Pancreas (tissue), 10 donors: ENCODE measurements at regions not wholly inside any gene's neighbourhood (a gene's known extent, or its start where the extent isn't known, plus 50 kb on each side); places are given as distances from the start of the nearest gene placed in this dataset.
A peak's percentile ranks its signal among the peaks of the same experiment; 100 is the strongest.

ENCODE experiments used
- ATAC-seq, 4 donors: fragments of 200-7000 bp; cut with Tn5 transposase; one replicate each; pipeline versions ENCODE4 v1.8.0 to v1.9.1; 2020; ENCODE audit warnings: mild to moderate bottlenecking in 4 of 4, moderate library complexity in 4 of 4
- DNase-seq, 6 donors: peaks; one replicate each; pipeline ENCODE4 v3.0.0-alpha.2; 2020
- FAIRE-seq: peaks from 2 replicates; lab custom pipeline; 2012; peaks lifted over from hg19 to GRCh38; lab: Jason Lieb, UNC
- H3K27ac ChIP-seq, 4 donors: fragments of 200-600 bp; sonication (generic); 1 replicate in 3 of 4; 2 replicates in 1 of 4; pipeline versions ENCODE4 v1.5.0 to v1.8.0; 2020
- H3K27me3 ChIP-seq, 4 donors: fragments of 200-600 bp; one replicate each; pipeline ENCODE4 v1.8.0; 2021
- H3K36me3 ChIP-seq, 3 donors: fragments of 200-600 bp; sonication (generic) in 1 of 3; one replicate each; pipeline versions ENCODE4 v1.5.0 to v1.8.0; 2020 to 2021
- H3K4me1 ChIP-seq, 3 donors: fragments of 200-600 bp; one replicate each; pipeline ENCODE4 v1.8.0; 2021
- H3K4me3 ChIP-seq, 4 donors: fragments of 200-600 bp; sonication (generic) in 2 of 4; one replicate each; pipeline versions ENCODE4 v1.5.0 to v1.8.0; 2020 to 2021
- H3K9me3 ChIP-seq, 4 donors: fragments of 200-600 bp; one replicate each; pipeline ENCODE4 v1.8.0; 2021
- WGBS, 2 donors: extraction: QIAGEN DNeasy Blood & Tissue Kit; methylation state at CpG; one replicate each; pipeline ENCODE4 v1.1.7; 2013; 5-methylcytosine and 5-hydroxymethylcytosine counted together
- intact Hi-C, 3 donors: fragments of 100-400 bp; cut with DNase I; formaldehyde crosslinking; loops; one replicate each; pipeline versions ENCODE4 v1.11.1 to v1.14.2; 2022
- TF ChIP-seq, protein P1 (sequence below), 4 donors: fragments of 200-600 bp; sonication (generic) in 3 of 4; IDR thresholded peaks; one replicate each; pipeline versions ENCODE4 v1.5.0 to v1.8.0; 2021; ENCODE audit warnings: antibody characterized with exemption in 4 of 4
- donor health status: healthy with polysubstance abuse.
- donor health status: DM: no; HTN: no; CAD: no; lungs with moderate emphysema.
- donor health status: DM: no; HTN: no; CAD: no.
- donor health status: control.
- donor health status: control.
- donor health status: Bipolar disorder and iron deficiency.
- donor health status: DM: yes; HTN: yes; CAD: no.
- donor health status: DM: no; HTN: no; CAD: no.
- donor health status: DM: no; HTN: no; CAD: no.
- donor health status: DM: yes; HTN: yes; CAD: no.

DNA sequence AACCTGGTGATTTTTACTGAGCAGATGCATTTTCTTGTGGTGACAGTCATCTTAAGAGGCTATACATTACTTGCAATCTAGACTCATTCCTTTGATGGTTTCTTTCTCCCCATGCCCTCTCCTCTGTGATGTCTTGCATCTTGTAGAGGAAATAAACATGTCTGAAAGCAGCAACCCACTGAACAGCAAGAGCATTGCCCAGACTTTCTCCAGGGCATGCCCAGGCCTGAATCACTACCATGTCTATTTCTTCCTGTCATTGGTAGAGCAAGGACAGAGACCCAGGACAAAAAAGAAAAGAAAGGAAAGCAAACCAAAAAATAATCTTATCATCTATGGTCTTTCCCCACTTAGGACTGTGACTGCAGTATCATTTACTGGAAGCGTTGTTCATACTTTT lies 326.1 kb downstream of the HNRNPD start:
- intact Hi-C loops = no loop called here
- Histone ChIP-seq H3K9me3 (no peaks in the 10 kb centered on the region), H3K36me3 (no peaks in the 10 kb centered on the region), H3K4me3 (no peak overlapping the region), H3K27me3 (no peaks in the 10 kb centered on the region), H3K27ac (no peak overlapping the region), H3K4me1 (peaks cover 0 to 6% (median 0%) of the 10 kb centered on the region in 3 donors)
- WGBS, 2 donors = 91 to 94% methylated on average over 1 of the region's 1 CpG
- DNase-seq (no peak), FAIRE-seq (no peak), ATAC-seq (no peak)
- TF ChIP-seq, protein P1, sequence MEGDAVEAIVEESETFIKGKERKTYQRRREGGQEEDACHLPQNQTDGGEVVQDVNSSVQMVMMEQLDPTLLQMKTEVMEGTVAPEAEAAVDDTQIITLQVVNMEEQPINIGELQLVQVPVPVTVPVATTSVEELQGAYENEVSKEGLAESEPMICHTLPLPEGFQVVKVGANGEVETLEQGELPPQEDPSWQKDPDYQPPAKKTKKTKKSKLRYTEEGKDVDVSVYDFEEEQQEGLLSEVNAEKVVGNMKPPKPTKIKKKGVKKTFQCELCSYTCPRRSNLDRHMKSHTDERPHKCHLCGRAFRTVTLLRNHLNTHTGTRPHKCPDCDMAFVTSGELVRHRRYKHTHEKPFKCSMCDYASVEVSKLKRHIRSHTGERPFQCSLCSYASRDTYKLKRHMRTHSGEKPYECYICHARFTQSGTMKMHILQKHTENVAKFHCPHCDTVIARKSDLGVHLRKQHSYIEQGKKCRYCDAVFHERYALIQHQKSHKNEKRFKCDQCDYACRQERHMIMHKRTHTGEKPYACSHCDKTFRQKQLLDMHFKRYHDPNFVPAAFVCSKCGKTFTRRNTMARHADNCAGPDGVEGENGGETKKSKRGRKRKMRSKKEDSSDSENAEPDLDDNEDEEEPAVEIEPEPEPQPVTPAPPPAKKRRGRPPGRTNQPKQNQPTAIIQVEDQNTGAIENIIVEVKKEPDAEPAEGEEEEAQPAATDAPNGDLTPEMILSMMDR (IDR thresholded peaks at IDR 0.05) = no peak

DNA sequence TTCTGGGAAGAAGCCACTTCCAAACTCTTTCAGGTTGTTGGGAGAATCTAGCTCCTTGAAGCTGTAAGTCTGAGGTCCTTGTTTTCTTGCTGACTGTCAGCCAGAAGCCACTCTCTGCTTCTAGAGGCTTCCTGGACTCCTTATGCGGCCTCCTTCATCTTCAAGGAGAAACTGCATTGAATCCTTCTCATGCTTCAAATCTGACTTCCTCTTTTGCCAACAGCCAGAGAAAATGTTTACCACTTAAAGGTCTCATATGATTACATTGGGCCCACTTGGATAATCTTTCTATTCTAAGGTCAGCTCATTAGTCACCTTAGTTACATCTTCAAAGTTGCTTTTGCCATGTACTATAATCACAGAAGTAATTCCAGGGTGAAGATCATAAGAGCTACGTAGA lies 327.0 kb downstream of the HNRNPD start:
- no peak for FAIRE-seq
- Histone ChIP-seq H3K27ac (no peak overlapping the region), H3K36me3 (no peaks in the 10 kb centered on the region), H3K9me3 (no peaks in the 10 kb centered on the region), H3K27me3 (no peaks in the 10 kb centered on the region), H3K4me3 (no peak overlapping the region), H3K4me1 (peaks cover 0 to 6% (median 0%) of the 10 kb centered on the region in 3 donors)
- TF ChIP-seq, protein P1 (IDR thresholded peaks at IDR 0.05) = no peak
- WGBS, 2 donors = 86 to 94% methylated on average over 2 of the region's 2 CpGs
- DNase-seq = no peak
- ATAC-seq = no peak
- intact Hi-C loops = no loop called here

DNA sequence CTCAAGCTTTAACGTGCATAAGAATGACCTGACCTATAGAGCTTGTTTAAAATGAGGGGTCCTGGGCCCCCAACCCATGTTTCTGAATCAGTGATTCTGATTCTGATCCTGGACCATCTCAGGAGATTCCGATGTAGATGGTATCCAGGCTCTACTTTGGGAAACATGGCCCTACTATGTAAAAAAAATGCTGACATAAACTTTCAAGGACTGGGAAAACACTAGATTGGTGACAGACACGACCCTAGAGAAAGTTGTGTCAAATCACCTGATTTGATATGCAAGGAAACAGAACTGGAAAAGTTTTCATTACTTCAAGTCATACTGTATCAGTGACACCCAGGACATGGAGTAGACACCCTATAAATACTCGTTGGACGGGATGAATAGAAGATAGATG lies 328.5 kb downstream of the HNRNPD start:
- Histone ChIP-seq H3K27ac (no peak overlapping the region), H3K27me3 (no peaks in the 10 kb centered on the region), H3K4me3 (no peak overlapping the region), H3K4me1 (peaks cover 0 to 6% (median 0%) of the 10 kb centered on the region in 3 donors), H3K36me3 (no peaks in the 10 kb centered on the region), H3K9me3 (no peaks in the 10 kb centered on the region)
- no peak for ATAC-seq
- WGBS, 2 donors = 50 to 60% methylated on average over 5 of the region's 5 CpGs
- FAIRE-seq = no peak
- intact Hi-C loops = no loop called here
- TF ChIP-seq, protein P1 (IDR thresholded peaks at IDR 0.05) = no peak
- DNase-seq = no peak

DNA sequence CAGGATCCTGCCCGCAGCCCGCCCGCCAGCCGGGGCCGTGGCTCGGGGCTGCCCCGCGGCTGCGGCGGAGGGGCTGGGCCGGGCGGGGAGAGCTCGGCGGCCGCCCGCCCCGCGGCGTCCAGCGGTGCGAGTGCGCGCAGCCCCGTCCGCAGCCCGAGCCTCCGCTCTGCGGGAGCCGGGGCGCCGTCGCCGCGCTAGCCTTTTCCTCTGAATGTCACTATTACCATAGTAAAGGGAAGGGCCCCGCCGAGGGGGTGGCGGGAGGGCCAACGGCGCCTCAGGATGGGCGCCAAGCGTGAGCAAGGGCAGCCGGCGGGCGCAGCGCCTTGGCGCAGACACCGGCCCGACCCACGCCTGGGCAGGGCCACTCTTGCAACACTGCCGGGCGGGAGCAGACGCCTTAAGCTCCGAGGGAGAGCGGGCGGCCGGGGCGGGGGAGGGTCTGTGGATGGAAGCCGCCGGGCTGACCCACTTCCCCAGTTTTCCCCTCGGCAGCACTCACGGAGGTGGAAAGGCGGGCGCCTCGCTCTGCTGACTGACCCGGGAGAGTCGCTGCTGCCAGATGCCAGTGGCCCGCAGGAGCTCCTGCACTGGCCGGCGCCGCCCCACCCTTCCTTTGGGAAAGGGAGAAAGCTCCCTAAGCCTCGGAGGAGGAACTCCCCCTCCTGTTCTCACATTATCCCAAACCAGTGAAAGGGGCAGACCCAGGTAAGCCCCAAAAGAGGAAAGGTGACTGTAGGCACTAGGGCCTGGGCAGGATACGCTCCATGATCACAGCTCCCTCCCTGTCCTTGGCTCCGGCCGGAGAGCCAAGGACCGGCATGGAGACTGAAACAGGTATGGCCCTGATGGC lies 329.4 kb downstream of the HNRNPD start:
- WGBS, 2 donors = 0% methylated on average over 62 to 75 of the region's 75 CpGs

More for the DNA sequence above, 329.4 kb downstream of the HNRNPD start:
- Histone ChIP-seq H3K9me3 (no peaks in the 10 kb centered on the region), H3K4me3 (peak overlapping the region; percentile 31 to 60 (median 41)), H3K27ac (no peak overlapping the region), H3K27me3 (no peaks in the 10 kb centered on the region), H3K4me1 (peaks cover 0 to 6% (median 0%) of the 10 kb centered on the region in 3 donors), H3K36me3 (no peaks in the 10 kb centered on the region)
- TF ChIP-seq, protein P1 (IDR thresholded peaks at IDR 0.05) = no peak
- peak; percentile 94 to 97 (median 95) for ATAC-seq
- peak; percentile 76 to 92 (median 82) for DNase-seq
- intact Hi-C loops = no loop called here
- FAIRE-seq = no peak
